HG03354 (cell line): ENCODE measurements at regions not wholly inside any gene's neighbourhood (a gene's known extent, or its start where the extent isn't known, plus 50 kb on each side); places are given as distances from the start of the nearest gene placed in this dataset.

ENCODE experiments used
- ATAC-seq: cut with Tn5 transposase; IDR thresholded peaks from one replicate; pipeline ENCODE4 v1.9.1; 2021; ENCODE audit warnings: mild to moderate bottlenecking; ENCODE audit not compliant: unreplicated experiment, poor library complexity, severe bottlenecking

- ATAC-seq = no peak
These were observed 99.6 kb downstream of the LURAP1L start for GRCh38 chr9:12874395-12874794.

- ATAC-seq = no peak
These were observed 100.4 kb downstream of the LURAP1L start for GRCh38 chr9:12875191-12875590.

- no peak for ATAC-seq
These were observed 102.1 kb downstream of the LURAP1L start for GRCh38 chr9:12876872-12877271.

- no peak for ATAC-seq
These were observed 103.6 kb downstream of the LURAP1L start for GRCh38 chr9:12878351-12878978.

- no peak for ATAC-seq
These were observed 105.1 kb downstream of the LURAP1L start for GRCh38 chr9:12879961-12880360.

GRCh38 chr9:12880406-12881015 lies 105.7 kb downstream of the LURAP1L start:
- no peak for ATAC-seq

GRCh38 chr9:12882430-12882829 lies 107.6 kb downstream of the LURAP1L start:
- ATAC-seq = no peak

GRCh38 chr9:12884736-12885395 lies 110.0 kb downstream of the LURAP1L start:
- ATAC-seq = no peak

- no peak for ATAC-seq
These were observed 114.7 kb downstream of the LURAP1L start for GRCh38 chr9:12889402-12890106.

- no peak for ATAC-seq
These were observed 116.8 kb downstream of the LURAP1L start for GRCh38 chr9:12891588-12891987.

- no peak for ATAC-seq
These were observed 128.5 kb downstream of the LURAP1L start for GRCh38 chr9:12903316-12903715.

GRCh38 chr9:12904261-12905000 lies 129.6 kb downstream of the LURAP1L start:
- no peak for ATAC-seq

GRCh38 chr9:12906646-12907045 lies 131.8 kb downstream of the LURAP1L start:
- ATAC-seq = no peak

GRCh38 chr9:12908895-12909294 lies 134.1 kb downstream of the LURAP1L start:
- no peak for ATAC-seq

- ATAC-seq = no peak
These were observed 140.6 kb downstream of the LURAP1L start for GRCh38 chr9:12915366-12915954.

- ATAC-seq = no peak
These were observed 141.2 kb downstream of the LURAP1L start for GRCh38 chr9:12916042-12916441.

GRCh38 chr9:12920437-12920836 lies 145.6 kb downstream of the LURAP1L start:
- no peak for ATAC-seq

GRCh38 chr9:12921621-12922020 lies 146.8 kb downstream of the LURAP1L start:
- ATAC-seq = no peak

GRCh38 chr9:12922224-12922866 lies 147.5 kb downstream of the LURAP1L start:
- no peak for ATAC-seq
